HS-5 (cell line): ENCODE measurements at regions not wholly inside any gene's neighbourhood (a gene's known extent, or its start where the extent isn't known, plus 50 kb on each side); places are given as distances from the start of the nearest gene placed in this dataset.
A peak's percentile ranks its signal among the peaks of the same experiment; 100 is the strongest.

ENCODE experiments used
- DNase-seq: peaks from one replicate; pipeline ENCODE4 v3.0.0-alpha.2; 2012; ENCODE audit warnings: low read depth

- no peak for DNase-seq
These were observed 1460.4 kb upstream of the ALCAM start for GRCh38 chr3:103906304-103906703.

- DNase-seq = no peak
These were observed 1459.9 kb upstream of the ALCAM start for GRCh38 chr3:103906808-103907207.

- DNase-seq = no peak
These were observed 1459.1 kb upstream of the ALCAM start for GRCh38 chr3:103907567-103907966.

GRCh38 chr3:103909395-103909794 is 1457.3 kb upstream of the ALCAM start:
- no peak for DNase-seq

- DNase-seq = no peak
These were observed 1448.4 kb upstream of the ALCAM start for GRCh38 chr3:103918336-103918735.

GRCh38 chr3:103919327-103919726 is 1447.4 kb upstream of the ALCAM start:
- no peak for DNase-seq

GRCh38 chr3:103923907-103924306 is 1442.8 kb upstream of the ALCAM start:
- no peak for DNase-seq

- DNase-seq = no peak
These were observed 1442.2 kb upstream of the ALCAM start for GRCh38 chr3:103924544-103924943.

GRCh38 chr3:103926936-103927335 is 1439.8 kb upstream of the ALCAM start:
- no peak for DNase-seq

GRCh38 chr3:103927896-103928295 is 1438.8 kb upstream of the ALCAM start:
- DNase-seq = no peak

GRCh38 chr3:103937094-103937493 is 1429.6 kb upstream of the ALCAM start:
- no peak for DNase-seq

GRCh38 chr3:103947062-103947461 is 1419.6 kb upstream of the ALCAM start:
- no peak for DNase-seq

- DNase-seq = no peak
These were observed 1417.0 kb upstream of the ALCAM start for GRCh38 chr3:103949693-103950092.

- DNase-seq = no peak
These were observed 1416.0 kb upstream of the ALCAM start for GRCh38 chr3:103950676-103951075.

GRCh38 chr3:103953796-103954195 is 1412.9 kb upstream of the ALCAM start:
- DNase-seq = no peak

- DNase-seq = no peak
These were observed 1405.9 kb upstream of the ALCAM start for GRCh38 chr3:103960819-103961218.

- DNase-seq = no peak
These were observed 1403.1 kb upstream of the ALCAM start for GRCh38 chr3:103963599-103963998.

- DNase-seq = no peak
These were observed 1400.9 kb upstream of the ALCAM start for GRCh38 chr3:103965764-103966163.

- no peak for DNase-seq
These were observed 1400.0 kb upstream of the ALCAM start for GRCh38 chr3:103966749-103967148.

- no peak for DNase-seq
These were observed 1398.6 kb upstream of the ALCAM start for GRCh38 chr3:103968131-103968530.

- DNase-seq = no peak
These were observed 1398.0 kb upstream of the ALCAM start for GRCh38 chr3:103968751-103969150.

GRCh38 chr3:103976931-103977339 is 1389.8 kb upstream of the ALCAM start:
- DNase-seq = no peak

GRCh38 chr3:103977417-103977816 is 1389.3 kb upstream of the ALCAM start:
- DNase-seq = no peak

- DNase-seq = peak; percentile 2
These were observed 1375.1 kb upstream of the ALCAM start for GRCh38 chr3:103991461-103992115.

- no peak for DNase-seq
These were observed 1374.2 kb upstream of the ALCAM start for GRCh38 chr3:103992469-103992868.
